Uterus (tissue), 3 donors: ENCODE measurements at regions not wholly inside any gene's neighbourhood (a gene's known extent, or its start where the extent isn't known, plus 50 kb on each side); places are given as distances from the start of the nearest gene placed in this dataset.

ENCODE experiments used
- DNase-seq, 2 donors: peaks; one replicate each; pipeline ENCODE4 v3.0.0-alpha.2; 2019 to 2020
- H3K27ac ChIP-seq, 2 donors: fragments of 200-600 bp; sonication (generic); 1 replicate in 1 of 2; 2 replicates in 1 of 2; pipeline ENCODE4 v1.5.1; 2016 to 2018
- H3K27me3 ChIP-seq, 2 donors: fragments of 200-600 bp; sonication (generic); one replicate each; pipeline ENCODE4 v1.5.1; 2018 to 2019; ENCODE audit warnings: control low read depth in 1 of 2
- H3K36me3 ChIP-seq, 2 donors: fragments of 200-600 bp; sonication (generic); one replicate each; pipeline ENCODE4 v1.5.1; 2019; ENCODE audit warnings: control low read depth in 1 of 2
- H3K4me1 ChIP-seq, 2 donors: fragments of 200-600 bp; sonication (generic); one replicate each; pipeline ENCODE4 v1.5.1; 2018 to 2019; ENCODE audit warnings: control low read depth in 1 of 2
- H3K4me3 ChIP-seq, 2 donors: fragments of 200-600 bp; sonication (generic); 1 replicate in 1 of 2; 2 replicates in 1 of 2; pipeline ENCODE4 v1.5.1; 2018 to 2019; ENCODE audit warnings: mild to moderate bottlenecking in 1 of 2
- H3K9me3 ChIP-seq, 2 donors: fragments of 200-600 bp; sonication (generic); one replicate each; pipeline ENCODE4 v1.5.1; 2019; ENCODE audit warnings: control low read depth in 1 of 2
- CTCF ChIP-seq, 4 experiments: fragments of 200-600 bp in 2 of 4; fragments of 450-650 bp in 2 of 4; sonication (generic) in 2 of 4; IDR thresholded peaks; one replicate each; pipeline ENCODE4 v1.5.1; 2016 to 2019; ENCODE audit warnings: antibody characterized with exemption in 4 of 4, mild to moderate bottlenecking in 2 of 4, moderate library complexity in 1 of 4
- POLR2A ChIP-seq, 2 donors: fragments of 450-650 bp; IDR thresholded peaks; one replicate each; pipeline ENCODE4 v1.6.1; 2016; ENCODE audit warnings: antibody characterized with exemption in 2 of 2, mild to moderate bottlenecking in 1 of 2, moderate library complexity in 1 of 2
- intact Hi-C: fragments of 100-400 bp; cut with DNase I; formaldehyde crosslinking; loops from one replicate; pipeline ENCODE4 v1.15.1; 2023; ENCODE audit warnings: low total_unique reads
- donor health status: DM: yes; HTN: yes; CAD: no.

- TF ChIP-seq CTCF (IDR thresholded peaks at IDR 0.05) (no peak), POLR2A (IDR thresholded peaks at IDR 0.05) (no peak)
- Histone ChIP-seq H3K4me3 (no peak overlapping the region), H3K27ac (no peak overlapping the region), H3K4me1 (no peaks in the 10 kb centered on the region), H3K27me3 (no peaks in the 10 kb centered on the region), H3K9me3 (no peaks in the 10 kb centered on the region), H3K36me3 (no peaks in the 10 kb centered on the region)
- intact Hi-C loops, result no loop called here
- no peak for DNase-seq
These were observed 150.8 kb downstream of the CDC5L start for GRCh38 chr6:44538131-44538806.

GRCh38 chr6:44538807-44539201 lies 151.3 kb downstream of the CDC5L start:
- Histone ChIP-seq H3K4me3 (no peak overlapping the region), H3K4me1 (no peaks in the 10 kb centered on the region), H3K27me3 (no peaks in the 10 kb centered on the region), H3K36me3 (no peaks in the 10 kb centered on the region), H3K27ac (no peak overlapping the region), H3K9me3 (no peaks in the 10 kb centered on the region)
- no peak for DNase-seq
- no peak for TF ChIP-seq POLR2A (IDR thresholded peaks at IDR 0.05)
- TF ChIP-seq CTCF (IDR thresholded peaks at IDR 0.05), result no peak
- intact Hi-C loops, result no loop called here

- H3K4me1 ChIP-seq, result no peaks in the 10 kb centered on the region
- no peak for DNase-seq
- H3K9me3 ChIP-seq, result no peaks in the 10 kb centered on the region
- H3K27ac ChIP-seq, result no peak overlapping the region
- intact Hi-C loops, result no loop called here
- TF ChIP-seq CTCF (IDR thresholded peaks at IDR 0.05) (no peak), POLR2A (IDR thresholded peaks at IDR 0.05) (no peak)
- H3K27me3 ChIP-seq, result no peaks in the 10 kb centered on the region
- H3K4me3 ChIP-seq, result no peak overlapping the region
- no peaks in the 10 kb centered on the region for H3K36me3 ChIP-seq
These were observed 152.3 kb downstream of the CDC5L start for GRCh38 chr6:44539701-44540355.

- Histone ChIP-seq H3K27me3 (no peaks in the 10 kb centered on the region), H3K9me3 (no peaks in the 10 kb centered on the region), H3K36me3 (no peaks in the 10 kb centered on the region), H3K4me1 (no peaks in the 10 kb centered on the region), H3K27ac (no peak overlapping the region), H3K4me3 (no peak overlapping the region)
- TF ChIP-seq CTCF (IDR thresholded peaks at IDR 0.05) (no peak), POLR2A (IDR thresholded peaks at IDR 0.05) (no peak)
- DNase-seq, result no peak
- intact Hi-C loops, result no loop called here
These were observed 153.4 kb downstream of the CDC5L start for GRCh38 chr6:44540881-44541280.

GRCh38 chr6:44542401-44543116 lies 155.1 kb downstream of the CDC5L start:
- TF ChIP-seq CTCF (IDR thresholded peaks at IDR 0.05) (no peak), POLR2A (IDR thresholded peaks at IDR 0.05) (no peak)
- intact Hi-C loops, result no loop called here
- Histone ChIP-seq H3K27ac (no peak overlapping the region), H3K4me1 (no peaks in the 10 kb centered on the region), H3K27me3 (no peaks in the 10 kb centered on the region), H3K9me3 (no peaks in the 10 kb centered on the region), H3K36me3 (no peaks in the 10 kb centered on the region), H3K4me3 (no peak overlapping the region)
- DNase-seq, result no peak
